HG02588 (cell line): ENCODE measurements at regions not wholly inside any gene's neighbourhood (a gene's known extent, or its start where the extent isn't known, plus 50 kb on each side); places are given as distances from the start of the nearest gene placed in this dataset.

Source experiments
- ATAC-seq: cut with Tn5 transposase; IDR thresholded peaks from one replicate; pipeline ENCODE4 v1.9.1; 2021; ENCODE audit warnings: mild to moderate bottlenecking, moderate library complexity; ENCODE audit not compliant: unreplicated experiment

DNA sequence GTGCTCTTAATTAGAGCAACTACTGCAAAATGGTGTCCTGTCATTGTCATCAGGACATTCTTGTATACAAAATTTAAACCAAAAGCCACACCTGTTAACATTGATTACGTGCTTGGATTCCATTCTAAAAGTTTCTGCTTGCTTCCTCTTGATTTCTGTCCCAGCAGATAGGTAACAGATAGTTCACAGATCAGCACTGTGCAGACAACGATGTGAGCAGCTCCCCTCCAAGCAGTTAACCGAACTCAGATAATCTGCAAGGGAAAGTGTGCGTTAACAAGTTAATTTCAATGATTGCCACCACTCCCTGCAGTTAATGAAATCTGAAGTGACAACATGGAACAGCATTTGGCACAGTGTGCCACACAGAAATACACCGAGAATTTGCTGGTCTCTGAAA lies 54.4 kb upstream of the RELL1 start:
- no peak for ATAC-seq

DNA sequence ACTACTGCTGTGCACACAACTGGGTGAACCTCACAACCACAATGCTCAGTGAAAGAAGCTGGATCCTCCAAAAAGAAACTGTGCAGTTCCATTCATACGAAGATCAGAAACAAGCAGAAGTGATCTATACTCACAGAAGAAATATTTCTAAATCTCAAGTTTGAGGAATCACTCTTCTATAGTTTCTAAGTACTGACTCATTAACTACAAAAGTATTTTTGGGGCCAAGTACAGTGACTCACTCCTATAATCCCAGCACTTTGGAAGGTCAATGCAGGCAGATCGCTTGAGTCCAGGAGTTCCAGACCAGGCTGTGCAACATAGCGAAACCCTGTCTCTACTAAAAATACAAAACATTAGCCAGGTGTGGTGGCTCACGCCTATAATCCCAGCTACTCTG lies 51.3 kb upstream of the RELL1 start:
- ATAC-seq: no peak
